Pancreas (tissue), 10 donors: ENCODE measurements at regions not wholly inside any gene's neighbourhood (a gene's known extent, or its start where the extent isn't known, plus 50 kb on each side); places are given as distances from the start of the nearest gene placed in this dataset.

Experiments used
- ATAC-seq, 4 donors: fragments of 200-7000 bp; cut with Tn5 transposase; one replicate each; pipeline versions ENCODE4 v1.8.0 to v1.9.1; 2020; ENCODE audit warnings: mild to moderate bottlenecking in 4 of 4, moderate library complexity in 4 of 4
- DNase-seq, 6 donors: peaks; one replicate each; pipeline ENCODE4 v3.0.0-alpha.2; 2020
- FAIRE-seq: peaks from 2 replicates; lab custom pipeline; 2012; peaks lifted over from hg19 to GRCh38; lab: Jason Lieb, UNC
- H3K27ac ChIP-seq, 4 donors: fragments of 200-600 bp; sonication (generic); 1 replicate in 3 of 4; 2 replicates in 1 of 4; pipeline versions ENCODE4 v1.5.0 to v1.8.0; 2020
- H3K27me3 ChIP-seq, 4 donors: fragments of 200-600 bp; one replicate each; pipeline ENCODE4 v1.8.0; 2021
- H3K36me3 ChIP-seq, 3 donors: fragments of 200-600 bp; sonication (generic) in 1 of 3; one replicate each; pipeline versions ENCODE4 v1.5.0 to v1.8.0; 2020 to 2021
- H3K4me1 ChIP-seq, 3 donors: fragments of 200-600 bp; one replicate each; pipeline ENCODE4 v1.8.0; 2021
- H3K4me3 ChIP-seq, 4 donors: fragments of 200-600 bp; sonication (generic) in 2 of 4; one replicate each; pipeline versions ENCODE4 v1.5.0 to v1.8.0; 2020 to 2021
- H3K9me3 ChIP-seq, 4 donors: fragments of 200-600 bp; one replicate each; pipeline ENCODE4 v1.8.0; 2021
- CTCF ChIP-seq, 4 donors: fragments of 200-600 bp; sonication (generic) in 3 of 4; IDR thresholded peaks; one replicate each; pipeline versions ENCODE4 v1.5.0 to v1.8.0; 2021; ENCODE audit warnings: antibody characterized with exemption in 4 of 4
- WGBS, 2 donors: extraction: QIAGEN DNeasy Blood & Tissue Kit; methylation state at CpG; one replicate each; pipeline ENCODE4 v1.1.7; 2013; 5-methylcytosine and 5-hydroxymethylcytosine counted together
- intact Hi-C, 3 donors: fragments of 100-400 bp; cut with DNase I; formaldehyde crosslinking; loops; one replicate each; pipeline versions ENCODE4 v1.11.1 to v1.14.2; 2022
- donor health status: healthy with polysubstance abuse.
- donor health status: DM: no; HTN: no; CAD: no; lungs with moderate emphysema.
- donor health status: DM: no; HTN: no; CAD: no.
- donor health status: control.
- donor health status: control.
- donor health status: Bipolar disorder and iron deficiency.
- donor health status: DM: yes; HTN: yes; CAD: no.
- donor health status: DM: no; HTN: no; CAD: no.
- donor health status: DM: no; HTN: no; CAD: no.
- donor health status: DM: yes; HTN: yes; CAD: no.

- no peak overlapping the region for H3K4me3 ChIP-seq
These were observed 603.4 kb downstream of the BRD1 start for GRCh38 chr22:49224243-49224642.

DNA sequence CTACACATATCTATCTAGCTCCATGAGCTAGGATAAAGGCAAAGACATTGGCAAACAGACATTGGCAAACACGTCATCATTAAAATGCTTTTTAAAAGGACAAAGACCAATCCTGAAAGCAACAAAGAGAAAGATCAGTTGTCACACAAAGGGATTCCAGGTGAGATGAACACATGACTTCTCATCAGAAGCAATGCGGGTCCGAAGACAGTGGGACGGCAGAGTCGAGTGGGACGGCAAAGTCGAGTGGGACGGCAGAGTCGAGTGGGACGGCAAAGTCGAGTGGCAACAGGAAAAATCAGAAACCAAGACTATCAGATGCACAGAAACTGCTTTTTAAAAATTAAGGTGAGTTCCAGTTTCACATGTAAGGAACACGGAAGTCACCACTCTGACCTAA is 609.5 kb downstream of the BRD1 start:
- DNase-seq (peak in 1 of 6 donors; percentile 7), ATAC-seq (no peak), FAIRE-seq (no peak)
- Histone ChIP-seq H3K9me3 (no peaks in the 10 kb centered on the region), H3K4me3 (no peak overlapping the region), H3K27ac (no peak overlapping the region), H3K4me1 (no peaks in the 10 kb centered on the region), H3K36me3 (no peaks in the 10 kb centered on the region), H3K27me3 (no peaks in the 10 kb centered on the region)
- TF ChIP-seq CTCF (IDR thresholded peaks at IDR 0.05), result no peak
- intact Hi-C loops, result loop anchor here in 1 of 3 donors (10.0 kb wide), 1 partner anchor 63 kb away; no protein-coding TSS in a partner anchor
- 77 to 82% methylated on average over 12 of the region's 12 CpGs for WGBS, 2 donors

More at GRCh38 chr22:49224243-49224642, 603.4 kb downstream of the BRD1 start:
- Histone ChIP-seq H3K9me3 (no peaks in the 10 kb centered on the region), H3K27ac (no peak overlapping the region), H3K27me3 (no peaks in the 10 kb centered on the region), H3K36me3 (no peaks in the 10 kb centered on the region), H3K4me1 (no peaks in the 10 kb centered on the region)
- intact Hi-C loops, result no loop called here
- WGBS, 2 donors, result 57 to 66% methylated on average over 4 of the region's 4 CpGs
- no peak for FAIRE-seq
- no peak for DNase-seq
- no peak for TF ChIP-seq CTCF (IDR thresholded peaks at IDR 0.05)
- ATAC-seq, result no peak

GRCh38 chr22:49216579-49216978 is 611.1 kb downstream of the BRD1 start:
- no peak for ATAC-seq
- no peak overlapping the region for H3K27ac ChIP-seq
- WGBS, 2 donors, result 53 to 82% methylated on average over 4 to 5 of the region's 5 CpGs
- no peaks in the 10 kb centered on the region for H3K27me3 ChIP-seq
- H3K9me3 ChIP-seq, result no peaks in the 10 kb centered on the region
- FAIRE-seq, result no peak
- H3K36me3 ChIP-seq, result no peaks in the 10 kb centered on the region
- peak in 2 of 6 donors; percentile 20 to 36 for DNase-seq
- TF ChIP-seq CTCF (IDR thresholded peaks at IDR 0.05), result no peak
- no peaks in the 10 kb centered on the region for H3K4me1 ChIP-seq
- no peak overlapping the region for H3K4me3 ChIP-seq
- intact Hi-C loops, result loop anchor here in 1 of 3 donors (10.0 kb wide), 1 partner anchor 62 kb away; no protein-coding TSS in a partner anchor

- DNase-seq, result peak in 2 of 6 donors; percentile 3 to 6
- no peaks in the 10 kb centered on the region for H3K36me3 ChIP-seq
- H3K27me3 ChIP-seq, result no peaks in the 10 kb centered on the region
- H3K9me3 ChIP-seq, result no peaks in the 10 kb centered on the region
- 65 to 76% methylated on average over 9 of the region's 9 CpGs for WGBS, 2 donors
- H3K4me1 ChIP-seq, result no peaks in the 10 kb centered on the region
- no peak for TF ChIP-seq CTCF (IDR thresholded peaks at IDR 0.05)
- FAIRE-seq, result no peak
- intact Hi-C loops, result loop anchor here in 1 of 3 donors (10.0 kb wide), 1 partner anchor 61 kb away; no protein-coding TSS in a partner anchor
- H3K4me3 ChIP-seq, result no peak overlapping the region
- no peak overlapping the region for H3K27ac ChIP-seq
- ATAC-seq, result no peak
These were observed 611.8 kb downstream of the BRD1 start for GRCh38 chr22:49215840-49216239.

- WGBS, 2 donors, result 77 to 90% methylated on average over 16 of the region's 16 CpGs
- Histone ChIP-seq H3K4me1 (no peaks in the 10 kb centered on the region), H3K36me3 (no peaks in the 10 kb centered on the region), H3K27me3 (no peaks in the 10 kb centered on the region), H3K4me3 (no peak overlapping the region), H3K9me3 (no peaks in the 10 kb centered on the region), H3K27ac (no peak overlapping the region)
- intact Hi-C loops, result loop anchor here in 1 of 3 donors (10.0 kb wide), 1 partner anchor 60 kb away; no protein-coding TSS in a partner anchor
- DNase-seq (peak in 2 of 6 donors; percentile 29 to 40), ATAC-seq (no peak), FAIRE-seq (no peak)
- TF ChIP-seq CTCF (IDR thresholded peaks at IDR 0.05), result no peak
These were observed 612.7 kb downstream of the BRD1 start for GRCh38 chr22:49214976-49215375.
